H1 (cell line): ENCODE measurements at regions not wholly inside any gene's neighbourhood (a gene's known extent, or its start where the extent isn't known, plus 50 kb on each side); places are given as distances from the start of the nearest gene placed in this dataset.

Experiments used
- CTCF ChIA-PET: fragments of 300-600 bp; sonication (Branson Sonifier 250); formaldehyde crosslinking; loops from one replicate; lab custom pipeline; 2021; ENCODE audit not compliant: partially characterized antibody; lab: Charles Lee
- POLR2A ChIA-PET: fragments of 300-600 bp; sonication (Branson Sonifier 250); formaldehyde crosslinking; loops from one replicate; lab custom pipeline; 2021; ENCODE audit warnings: inconsistent platforms; ENCODE audit not compliant: partially characterized antibody; lab: Charles Lee
- DNase-seq, 2 experiments: peaks; one replicate each; pipeline versions ENCODE4 v3.0.0 to v3.0.0-alpha.2; 2010 to 2022; ENCODE audit warnings: low spot score in 2 of 2, low read depth in 1 of 2, mixed read lengths in 1 of 2
- FAIRE-seq: peaks from 2 replicates; lab custom pipeline; 2011; peaks lifted over from hg19 to GRCh38; lab: Jason Lieb, UNC
- H2AFZ ChIP-seq: 2 replicates; pipeline ENCODE4 v1.8.1; 2012; ENCODE audit warnings: low read length, inconsistent platforms
- H2AK5ac ChIP-seq: 2 replicates; pipeline ENCODE4 v1.6.1; 2013; ENCODE audit warnings: low read depth, low read length
- H2BK120ac ChIP-seq: replicated peaks from 2 replicates; pipeline ENCODE3; 2013; ENCODE audit warnings: low read depth, low read length, inconsistent platforms
- H2BK12ac ChIP-seq: 2 replicates; pipeline ENCODE4 v1.6.1; 2013; ENCODE audit warnings: low read depth, low read length
- H2BK15ac ChIP-seq: 2 replicates; pipeline ENCODE4 v1.6.1; 2013; ENCODE audit warnings: low read length
- H2BK20ac ChIP-seq: 2 replicates; pipeline ENCODE4 v1.6.1; 2013; ENCODE audit warnings: low read length
- H2BK5ac ChIP-seq: 2 replicates; pipeline ENCODE4 v1.6.1; 2013; ENCODE audit warnings: low read depth, low read length
- H3K14ac ChIP-seq: 2 replicates; pipeline ENCODE4 v1.6.1; 2013; ENCODE audit warnings: inconsistent platforms; ENCODE audit not compliant: insufficient read length
- H3K18ac ChIP-seq: 2 replicates; pipeline ENCODE4 v1.6.1; 2013; ENCODE audit warnings: low read length; ENCODE audit errors: extremely low read depth
- H3K23ac ChIP-seq: 2 replicates; pipeline ENCODE4 v1.6.1; 2013; ENCODE audit warnings: inconsistent platforms; ENCODE audit not compliant: insufficient read length
- H3K23me2 ChIP-seq: 2 replicates; pipeline ENCODE4 v1.6.1; 2013; ENCODE audit warnings: low read depth, low read length
- H3K27ac ChIP-seq: 2 replicates; pipeline ENCODE4 v1.6.1; 2011; ENCODE audit warnings: low read depth, low read length, inconsistent platforms
- H3K27me3 ChIP-seq, 4 experiments: replicated peaks in 1 of 4; 1 replicate in 1 of 4; 2 replicates in 3 of 4; pipeline versions ENCODE4 v1.6.1 to v1.8.1; 2011 to 2013; ENCODE audit warnings: low read length in 3 of 4, mild to moderate bottlenecking in 3 of 4, inconsistent platforms in 2 of 4, mixed read lengths in 2 of 4, moderate library complexity in 1 of 4; ENCODE audit not compliant: control insufficient read depth in 3 of 4, insufficient read depth in 3 of 4; ENCODE audit errors: extremely low read depth in 1 of 4
- H3K36me3 ChIP-seq, 4 experiments: 2 replicates each; pipeline versions ENCODE4 v1.6.1 to v1.8.1; 2011 to 2013; ENCODE audit warnings: mild to moderate bottlenecking in 4 of 4, low read length in 3 of 4, moderate library complexity in 2 of 4, control low read depth in 1 of 4, inconsistent platforms in 1 of 4; ENCODE audit not compliant: insufficient read depth in 4 of 4, control insufficient read depth in 2 of 4
- H3K4ac ChIP-seq: replicated peaks from 2 replicates; pipeline ENCODE3; 2013; ENCODE audit warnings: low read length, low read depth, mixed read lengths, inconsistent platforms; ENCODE audit not compliant: insufficient read length
- H3K4me1 ChIP-seq, 4 experiments: replicated peaks in 1 of 4; 1 replicate in 1 of 4; 2 replicates in 3 of 4; pipeline versions ENCODE4 v1.6.1 to v1.8.1; 2011 to 2013; ENCODE audit warnings: low read length in 3 of 4, inconsistent platforms in 2 of 4, mixed read lengths in 1 of 4; ENCODE audit not compliant: insufficient read depth in 4 of 4, control insufficient read depth in 3 of 4
- H3K4me2 ChIP-seq, 2 experiments: 2 replicates each; pipeline versions ENCODE4 v1.6.1 to v1.8.1; 2011 to 2013; ENCODE audit warnings: low read depth in 2 of 2, low read length in 2 of 2, control low read depth in 1 of 2, inconsistent platforms in 1 of 2, mild to moderate bottlenecking in 1 of 2; ENCODE audit not compliant: insufficient read depth in 1 of 2
- H3K4me3 ChIP-seq, 4 experiments: fragments of 200-600, 300-600 bp in 1 of 4; sonication (generic), shearing (Covaris generic), sonication (Bioruptor Twin) in 1 of 4; 2 replicates each; pipeline versions ENCODE4 v1.5.1 to v1.8.1; 2011 to 2016; ENCODE audit warnings: low read length in 4 of 4, low read depth in 3 of 4, control low read depth in 2 of 4, inconsistent platforms in 2 of 4, mild to moderate bottlenecking in 2 of 4, mixed read lengths in 1 of 4, moderate library complexity in 1 of 4; ENCODE audit not compliant: insufficient read depth in 2 of 4; ENCODE audit errors: extremely low read depth in 1 of 4
- H3K56ac ChIP-seq: replicated peaks from 2 replicates; pipeline ENCODE3; 2013; ENCODE audit warnings: low read depth, mild to moderate bottlenecking, mixed read lengths, low read length, inconsistent platforms; ENCODE audit not compliant: insufficient read length
- H3K79me1 ChIP-seq: 2 replicates; pipeline ENCODE4 v1.6.1; 2013; ENCODE audit warnings: low read depth, low read length, control low read depth
- H3K79me2 ChIP-seq, 2 experiments: 2 replicates each; pipeline versions ENCODE4 v1.6.1 to v1.8.1; 2012 to 2013; ENCODE audit warnings: low read length in 2 of 2, mild to moderate bottlenecking in 2 of 2, inconsistent platforms in 1 of 2; ENCODE audit not compliant: insufficient read depth in 2 of 2, control insufficient read depth in 1 of 2
- H3K9ac ChIP-seq, 4 experiments: replicated peaks in 1 of 4; 1 replicate in 1 of 4; 2 replicates in 3 of 4; pipeline versions ENCODE4 v1.6.1 to v1.8.1; 2011 to 2013; ENCODE audit warnings: low read depth in 3 of 4, low read length in 3 of 4, control low read depth in 2 of 4, mild to moderate bottlenecking in 2 of 4, moderate library complexity in 2 of 4, inconsistent platforms in 1 of 4; ENCODE audit errors: extremely low read depth in 1 of 4
- H3K9me3 ChIP-seq, 2 experiments: 2 replicates each; pipeline versions ENCODE4 v1.6.1 to v1.8.1; 2012 to 2013; ENCODE audit warnings: mild to moderate bottlenecking in 2 of 2, moderate library complexity in 2 of 2, control low read depth in 1 of 2, inconsistent platforms in 1 of 2, low read depth in 1 of 2, low read length in 1 of 2, mixed read lengths in 1 of 2; ENCODE audit not compliant: insufficient read depth in 2 of 2
- H4K20me1 ChIP-seq, 2 experiments: replicated peaks in 1 of 2; 2 replicates each; pipeline versions ENCODE3 to v1.8.1; 2011 to 2013; ENCODE audit warnings: inconsistent platforms in 2 of 2, low read length in 2 of 2, mild to moderate bottlenecking in 1 of 2; ENCODE audit not compliant: insufficient read depth in 2 of 2, control insufficient read depth in 1 of 2
- H4K5ac ChIP-seq: 2 replicates; pipeline ENCODE4 v1.6.1; 2013; ENCODE audit warnings: low read length, low read depth, mixed read lengths, inconsistent platforms; ENCODE audit not compliant: insufficient read length
- H4K8ac ChIP-seq: 2 replicates; pipeline ENCODE4 v1.8.0; 2013; ENCODE audit warnings: mild to moderate bottlenecking, moderate library complexity, low read length, inconsistent platforms; ENCODE audit not compliant: insufficient read depth; ENCODE audit errors: extremely low read depth
- H4K91ac ChIP-seq: replicated peaks from 2 replicates; pipeline ENCODE3; 2013; ENCODE audit warnings: low read length, mixed read lengths, inconsistent platforms; ENCODE audit not compliant: insufficient read length
- CBX8 ChIP-seq: fragments of 300-800, 300-1000 bp; sonication (generic); IDR thresholded peaks from 2 replicates; pipeline ENCODE4 v1.7.1; 2016; ENCODE audit warnings: low read depth, low read length, borderline replicate concordance
- CREB1 ChIP-seq: IDR thresholded peaks from 2 replicates; pipeline ENCODE4 v1.6.1; 2012; ENCODE audit warnings: inconsistent platforms
- CTCF ChIP-seq, 3 experiments: IDR thresholded peaks; 1 replicate in 2 of 3; 2 replicates in 1 of 3; pipeline versions ENCODE4 v1.5.1 to v1.6.1; 2011; ENCODE audit warnings: low read length in 3 of 3, mild to moderate bottlenecking in 3 of 3, inconsistent platforms in 2 of 3, low read depth in 1 of 3, moderate library complexity in 1 of 3; ENCODE audit not compliant: insufficient read depth in 1 of 3; ENCODE audit errors: control extremely low read depth in 1 of 3
- FOSL1 ChIP-seq: IDR thresholded peaks from 2 replicates; pipeline ENCODE4 v1.6.1; 2011; ENCODE audit warnings: mild to moderate bottlenecking, low read depth, low read length, moderate library complexity; ENCODE audit not compliant: insufficient read depth
- HDAC6 ChIP-seq: IDR thresholded peaks from one replicate; pipeline ENCODE4 v1.7.1; 2012; ENCODE audit warnings: low read depth, mild to moderate bottlenecking, inconsistent platforms, low read length, moderate library complexity
- PHF8 ChIP-seq: fragments of 200-600 bp; sonication (generic); conservative IDR thresholded peaks from 2 replicates; pipeline ENCODE4 v1.7.1; 2012; ENCODE audit warnings: low read depth, mild to moderate bottlenecking, inconsistent platforms, low read length, moderate library complexity
- POLR2AphosphoS5 ChIP-seq: IDR thresholded peaks from 2 replicates; pipeline ENCODE4 v1.6.1; 2011; ENCODE audit warnings: low read depth, low read length
- SP2 ChIP-seq: IDR thresholded peaks from 2 replicates; pipeline ENCODE4 v1.6.1; 2012; ENCODE audit warnings: mild to moderate bottlenecking, low read length, inconsistent platforms
- USF2 ChIP-seq: IDR thresholded peaks from 2 replicates; pipeline ENCODE4 v1.6.1; 2011; ENCODE audit warnings: low read length, improper control_type of control experiment
- WGBS, 2 experiments: shearing (Covaris generic) in 1 of 2; methylation state at CpG; one replicate each; pipeline versions ENCODE4 v1.1.6 to v1.1.7; 2013 to 2015; ENCODE audit warnings: low lambda C conversion rate in 2 of 2, mixed read lengths in 2 of 2, inconsistent platforms in 1 of 2, low coverage in 1 of 2, missing lambda C conversion rate in 1 of 2; ENCODE audit not compliant: insufficient replicate concordance in 2 of 2, insufficient coverage in 1 of 2, insufficient read length in 1 of 2; ENCODE audit errors: extremely low coverage in 1 of 2, missing lambda C conversion rate in 1 of 2; 5-methylcytosine and 5-hydroxymethylcytosine counted together

GRCh38 chr10:131381576-131381975 is 70.1 kb upstream of the TCERG1L start:
- no peak overlapping the region for H3K56ac ChIP-seq
- DNase-seq (no peak), FAIRE-seq (no peak)
- no peak overlapping the region for H3K27ac ChIP-seq
- no peak overlapping the region for H4K5ac ChIP-seq
- H3K4me3 ChIP-seq: no peak overlapping the region
- H2BK5ac ChIP-seq: no peak overlapping the region
- no peak overlapping the region for H3K4ac ChIP-seq
- H2BK15ac ChIP-seq: no peak overlapping the region
- H4K91ac ChIP-seq: no peak overlapping the region
- peaks cover 0 to 3% (median 0%) of the 10 kb centered on the region in 4 experiments; a peak in 1 of 7 replicates for H3K27me3 ChIP-seq
- no peak for TF ChIP-seq POLR2AphosphoS5
- TF ChIP-seq SP2: no peak
- no peak for TF ChIP-seq CTCF (IDR thresholded peaks at IDR 0.05; ENCODE audit: control extremely low read depth in 1 of 3, insufficient read depth in 1 of 3, low read depth in 1 of 3, low read length in 3 of 3)
- TF ChIP-seq USF2: no peak
- TF ChIP-seq PHF8: no peak
- TF ChIP-seq FOSL1: no peak
- TF ChIP-seq CREB1: no peak
- no peak for TF ChIP-seq CBX8
- TF ChIP-seq HDAC6: no peak
- H2BK20ac ChIP-seq: no peak overlapping the region
- 0 out of 2 replicates have a peak overlapping the region, but pooled peaks have one; percentile 38 for H4K8ac ChIP-seq
- no peak overlapping the region for H3K14ac ChIP-seq
- CTCF ChIA-PET: interaction anchor here (0.9 to 2.0 kb wide), 4 partner anchors 11 to 68 kb away, joined by 3 to 7 read pairs (median 4); no protein-coding TSS in a partner anchor
- POLR2A ChIA-PET: no interaction called here
- H3K23ac ChIP-seq: no peak overlapping the region
- WGBS, 2 experiments: 88% methylated on average over 10 of the region's 13 CpGs; no CpG with 5 or more reads in 1 of the 2 experiments
- no peak overlapping the region for H3K18ac ChIP-seq
- no peak overlapping the region for H3K4me2 ChIP-seq
- H4K20me1 ChIP-seq: no peaks in the 10 kb centered on the region
- no peaks in the 10 kb centered on the region for H3K4me1 ChIP-seq
- peaks cover 1% of the 10 kb centered on the region; the same call in 1 of the 2 replicates for H3K23me2 ChIP-seq
- no peaks in the 10 kb centered on the region for H3K36me3 ChIP-seq
- no peak overlapping the region for H2AK5ac ChIP-seq
- no peak overlapping the region for H2BK120ac ChIP-seq
- no peak overlapping the region for H2AFZ ChIP-seq
- no peaks in the 10 kb centered on the region for H3K79me1 ChIP-seq
- no peaks in the 10 kb centered on the region for H3K79me2 ChIP-seq
- H3K9me3 ChIP-seq: no peaks in the 10 kb centered on the region
- H3K9ac ChIP-seq: no peak overlapping the region
- no peak overlapping the region for H2BK12ac ChIP-seq
